LNCAP (cell line): ENCODE measurements at regions not wholly inside any gene's neighbourhood (a gene's known extent, or its start where the extent isn't known, plus 50 kb on each side); places are given as distances from the start of the nearest gene placed in this dataset.

Source experiments
- CTCF ChIP-seq: fragments of 450-650 bp; IDR thresholded peaks from 2 replicates; pipeline ENCODE4 v1.5.1; 2017; ENCODE audit warnings: mild to moderate bottlenecking

GRCh38 chr12:92987362-92987761, 58.3 kb upstream of the EEA1 start:
- peak; percentile 63 for TF ChIP-seq CTCF

- TF ChIP-seq CTCF: no peak
These were observed 58.9 kb upstream of the EEA1 start for GRCh38 chr12:92987846-92988621.

DNA sequence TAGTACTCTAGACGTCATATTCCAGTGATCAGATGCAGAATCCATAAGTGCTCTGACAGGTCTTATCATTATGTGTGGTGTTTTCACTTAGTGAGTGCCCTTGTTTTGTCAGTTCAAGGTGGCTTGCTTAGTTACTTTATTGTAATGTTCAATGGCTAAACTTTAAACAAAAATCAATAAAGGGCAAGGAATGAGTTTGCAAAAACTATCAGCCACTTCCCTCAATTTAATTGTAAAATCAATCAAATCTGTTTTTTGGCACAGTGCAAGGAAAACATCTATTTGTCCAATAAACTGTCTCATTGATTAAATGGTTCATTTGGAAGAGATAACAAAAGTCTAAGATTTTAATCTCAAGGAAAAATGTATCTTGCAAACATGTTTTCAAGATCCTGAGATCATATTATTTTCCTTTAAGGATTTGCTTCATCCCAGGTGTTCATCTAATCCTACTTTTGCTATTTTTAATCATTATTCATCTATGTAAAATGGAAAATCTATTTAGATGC, 59.6 kb upstream of the EEA1 start:
- TF ChIP-seq CTCF: no peak

DNA sequence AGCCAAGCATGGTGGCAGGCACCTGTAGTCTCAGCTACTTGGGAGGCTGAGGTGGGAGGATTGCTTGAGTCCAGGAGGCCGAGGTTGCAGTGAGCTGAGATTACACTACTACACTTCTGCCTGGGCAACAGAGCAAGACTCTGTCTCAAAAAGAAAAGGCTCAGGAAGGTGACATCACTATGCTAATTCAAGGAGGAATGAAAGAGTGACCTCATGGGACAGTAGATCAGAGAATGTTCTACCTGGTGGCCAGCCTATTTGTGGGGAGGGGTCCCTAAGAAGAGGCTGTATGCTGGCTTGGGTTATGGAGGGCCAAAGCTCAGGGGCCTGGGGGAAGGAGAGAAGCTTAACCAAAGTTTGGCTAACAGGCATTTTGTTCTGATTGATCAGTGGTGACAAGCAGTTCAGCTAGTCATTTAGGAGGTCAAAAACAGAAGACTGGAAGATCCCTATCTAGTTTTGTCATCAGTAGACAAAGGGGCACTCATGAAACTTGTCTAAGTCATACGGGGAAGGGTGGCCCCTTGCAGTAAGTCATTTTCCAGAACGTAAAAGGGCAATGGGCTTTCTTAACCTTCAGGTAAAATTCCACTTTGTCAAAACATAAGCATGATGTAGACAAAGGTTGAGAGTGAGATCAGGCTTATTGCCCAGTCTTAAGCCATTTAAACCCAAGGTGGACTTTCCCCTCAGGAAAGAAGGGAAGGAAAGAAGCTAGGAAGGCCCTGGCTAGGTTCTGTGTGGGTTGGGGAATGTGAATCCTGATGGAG, 60.8 kb upstream of the EEA1 start:
- no peak for TF ChIP-seq CTCF

GRCh38 chr12:92991134-92991533, 62.0 kb upstream of the EEA1 start:
- no peak for TF ChIP-seq CTCF

GRCh38 chr12:92992041-92992440, 62.9 kb upstream of the EEA1 start:
- no peak for TF ChIP-seq CTCF

- no peak for TF ChIP-seq CTCF
These were observed 64.2 kb upstream of the EEA1 start for GRCh38 chr12:92993259-92993658.
